COLO668 (cell line): ENCODE measurements at regions not wholly inside any gene's neighbourhood (a gene's known extent, or its start where the extent isn't known, plus 50 kb on each side); places are given as distances from the start of the nearest gene placed in this dataset.
"Not testable (repeated sequence)": the region's sequence is repeated elsewhere in the genome, so short reads cannot be mapped to it uniquely, and the experiment has no call there.

Experiments used
- DNase-seq: peaks from one replicate; lab custom pipeline; 2025; ENCODE audit not compliant: unreplicated experiment; lab: John Stamatoyannopoulos, UW

DNA sequence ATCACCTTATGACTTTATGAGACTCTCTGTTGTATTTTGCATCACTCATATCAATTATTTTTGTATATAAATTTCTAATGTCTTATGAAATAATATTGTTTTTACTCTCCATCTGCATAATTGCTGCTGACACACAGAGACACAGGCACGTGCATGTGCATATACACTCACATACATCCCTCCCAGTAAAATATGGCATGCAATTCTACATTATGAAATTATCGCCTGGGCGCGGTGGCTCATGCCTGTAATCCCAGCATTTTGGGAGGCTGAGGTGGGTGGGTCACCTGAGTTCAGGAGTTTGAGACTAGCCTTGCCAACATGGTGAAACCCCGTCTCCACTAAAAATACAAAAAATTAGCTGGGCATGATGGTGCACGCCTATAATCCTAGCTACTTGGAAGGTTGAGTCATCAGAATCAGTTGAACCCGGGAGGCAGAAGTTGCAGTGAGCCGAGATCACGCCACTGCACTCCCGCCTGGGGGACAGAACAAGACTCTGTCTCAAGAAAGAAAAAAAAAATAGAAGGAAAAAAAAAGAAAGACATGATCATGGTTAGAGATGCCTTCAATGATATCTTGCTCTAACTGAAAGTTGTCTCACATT lies 96.7 kb upstream of the LUZP2 start:
- DNase-seq = no peak

DNA sequence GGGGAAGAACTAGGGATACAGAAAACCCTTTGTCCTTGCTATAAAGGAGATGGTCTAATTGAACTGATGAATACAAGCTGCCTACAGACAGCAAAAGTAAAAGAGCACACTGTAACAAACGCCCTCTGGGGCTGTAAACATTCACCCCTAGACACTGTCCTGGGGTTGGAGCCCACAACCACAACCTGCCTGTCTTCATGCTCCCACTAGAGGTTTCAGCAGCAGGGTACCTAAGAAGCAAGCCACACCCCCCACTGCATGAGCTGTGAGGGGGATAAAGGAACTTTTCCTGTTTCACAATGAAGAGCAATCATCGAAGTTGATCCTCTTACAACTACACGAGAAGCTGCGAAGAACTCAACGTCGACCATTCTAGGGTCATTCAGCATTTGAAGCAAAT lies 90.5 kb upstream of the LUZP2 start:
- DNase-seq = no peak

- no peak for DNase-seq
Measured at GRCh38 chr11:24406980-24407379, 89.9 kb upstream of the LUZP2 start.

DNA sequence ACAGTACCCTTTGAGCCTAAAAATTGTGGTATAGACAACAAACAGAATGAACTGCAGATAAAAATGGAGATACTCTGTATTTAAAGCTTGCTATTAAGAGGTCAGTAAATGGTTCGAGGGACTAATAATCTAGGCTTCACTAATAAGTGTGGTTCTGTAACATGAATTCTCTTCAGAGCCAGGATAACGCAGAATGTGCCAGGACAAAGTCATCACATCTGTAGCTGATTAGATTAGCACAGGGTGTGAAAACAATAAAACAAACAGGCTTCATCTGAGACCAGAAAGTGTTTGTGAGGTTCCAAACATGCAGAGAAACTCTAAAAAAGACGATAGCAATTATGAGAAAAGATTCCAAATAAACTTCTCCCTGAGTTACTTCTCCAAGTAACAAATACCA lies 89.1 kb upstream of the LUZP2 start:
- DNase-seq = no peak

GRCh38 chr11:24408202-24408601 lies 88.7 kb upstream of the LUZP2 start:
- no peak for DNase-seq

DNA sequence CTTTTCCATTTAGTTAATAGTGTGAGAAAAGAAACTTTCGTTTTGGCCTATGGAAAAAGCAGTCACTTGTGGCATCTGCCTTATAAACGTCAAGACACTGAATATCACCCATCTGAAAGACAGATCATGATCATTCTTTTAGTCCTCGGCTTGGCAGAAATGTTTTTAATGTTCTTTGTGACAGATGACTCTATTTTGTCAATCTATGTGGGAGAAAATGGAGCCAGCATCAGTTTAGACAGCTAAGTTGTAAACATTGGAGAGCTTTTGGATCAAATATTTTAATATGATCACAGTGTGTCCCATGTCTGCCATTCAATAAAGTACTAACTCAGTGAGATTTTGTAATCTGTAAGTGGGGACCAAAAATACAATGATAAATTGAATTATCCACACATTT lies 85.1 kb upstream of the LUZP2 start:
- DNase-seq = no peak

DNA sequence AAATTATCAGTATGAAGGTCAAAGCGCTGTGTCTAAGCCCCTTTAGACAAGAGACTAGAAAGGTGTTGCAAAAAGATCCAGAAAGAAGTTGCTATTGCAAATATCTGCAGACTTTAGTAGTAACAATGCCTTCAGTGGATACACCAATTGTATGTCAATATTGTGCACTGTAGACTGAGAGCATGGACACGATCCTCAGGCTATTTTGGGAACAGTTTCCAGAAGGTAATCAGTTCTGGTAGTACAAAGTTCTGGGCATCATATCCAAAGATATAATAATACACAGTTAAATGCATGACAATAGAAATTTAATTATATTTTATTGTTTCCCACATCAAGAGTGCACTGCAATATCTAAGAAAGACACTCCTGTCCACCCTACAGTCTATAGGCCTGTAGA lies 84.1 kb upstream of the LUZP2 start:
- DNase-seq = no peak

- DNase-seq = no peak
Measured at GRCh38 chr11:24413391-24413790, 83.5 kb upstream of the LUZP2 start.

GRCh38 chr11:24415955-24416636 lies 80.8 kb upstream of the LUZP2 start:
- DNase-seq = not testable (repeated sequence)

GRCh38 chr11:24421766-24422165 lies 75.1 kb upstream of the LUZP2 start:
- no peak for DNase-seq

GRCh38 chr11:24422376-24422775 lies 74.5 kb upstream of the LUZP2 start:
- no peak for DNase-seq

DNA sequence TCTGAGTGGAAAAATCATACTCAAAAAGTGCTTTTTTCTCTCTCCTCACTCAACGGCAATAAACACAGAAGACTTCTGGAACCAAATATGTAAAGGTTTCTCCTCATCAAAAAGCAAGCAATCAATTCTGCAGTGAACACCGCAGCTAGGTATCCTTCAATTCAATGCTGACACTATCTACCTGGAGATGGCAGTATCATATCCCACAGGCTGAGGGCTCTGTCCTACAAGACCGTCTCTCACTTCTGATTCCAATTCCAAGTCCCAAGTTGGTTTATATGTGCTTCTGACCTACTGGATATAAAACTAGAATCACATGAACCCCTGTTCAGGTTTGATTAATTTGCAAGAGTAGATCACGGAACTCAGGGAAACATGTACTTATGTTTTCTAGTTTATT lies 59.7 kb upstream of the LUZP2 start:
- DNase-seq = no peak
